NCI-H1048 (cell line): ENCODE measurements at regions not wholly inside any gene's neighbourhood (a gene's known extent, or its start where the extent isn't known, plus 50 kb on each side); places are given as distances from the start of the nearest gene placed in this dataset.
"Not testable (repeated sequence)": the region's sequence is repeated elsewhere in the genome, so short reads cannot be mapped to it uniquely, and the experiment has no call there.

Experiments used
- DNase-seq: peaks from one replicate; lab custom pipeline; 2025; lab: John Stamatoyannopoulos, UW

GRCh38 chr9:29394855-29395254 is 1821.6 kb upstream of the C9orf72 start:
- no peak for DNase-seq

GRCh38 chr9:29397148-29397547 is 1823.9 kb upstream of the C9orf72 start:
- no peak for DNase-seq

- no peak for DNase-seq
Observed at GRCh38 chr9:29416204-29416603, 1842.9 kb upstream of the C9orf72 start.

GRCh38 chr9:29422438-29422837 is 1849.2 kb upstream of the C9orf72 start:
- no peak for DNase-seq

- DNase-seq = no peak
Observed at GRCh38 chr9:29432191-29432590, 1858.9 kb upstream of the C9orf72 start.

- not testable (repeated sequence) for DNase-seq
Observed at GRCh38 chr9:29432656-29433055, 1859.4 kb upstream of the C9orf72 start.

- DNase-seq = no peak
Observed at GRCh38 chr9:29435368-29435767, 1862.1 kb upstream of the C9orf72 start.

- no peak for DNase-seq
Observed at GRCh38 chr9:29437526-29437925, 1864.2 kb upstream of the C9orf72 start.

GRCh38 chr9:29439961-29440360 is 1866.7 kb upstream of the C9orf72 start:
- no peak for DNase-seq

GRCh38 chr9:29440449-29440848 is 1867.2 kb upstream of the C9orf72 start:
- no peak for DNase-seq

- no peak for DNase-seq
Observed at GRCh38 chr9:29445751-29446150, 1872.5 kb upstream of the C9orf72 start.

GRCh38 chr9:29449306-29449705 is 1876.0 kb upstream of the C9orf72 start:
- no peak for DNase-seq

- not testable (repeated sequence) for DNase-seq
Observed at GRCh38 chr9:29450343-29450875, 1877.1 kb upstream of the C9orf72 start.

GRCh38 chr9:29456940-29457339 is 1883.7 kb upstream of the C9orf72 start:
- no peak for DNase-seq

GRCh38 chr9:29475471-29475870 is 1902.2 kb upstream of the C9orf72 start:
- no peak for DNase-seq

GRCh38 chr9:29511680-29512079 is 1938.4 kb upstream of the C9orf72 start:
- DNase-seq = no peak

- no peak for DNase-seq
Observed at GRCh38 chr9:29514336-29514735, 1941.1 kb upstream of the C9orf72 start.

GRCh38 chr9:29514862-29515261 is 1941.6 kb upstream of the C9orf72 start:
- no peak for DNase-seq

- DNase-seq = no peak
Observed at GRCh38 chr9:29548436-29548835, 1975.2 kb upstream of the C9orf72 start.

GRCh38 chr9:29555502-29555901 is 1982.2 kb upstream of the C9orf72 start:
- no peak for DNase-seq

GRCh38 chr9:29556317-29556716 is 1983.0 kb upstream of the C9orf72 start:
- DNase-seq = no peak

GRCh38 chr9:29556746-29557145 is 1983.5 kb upstream of the C9orf72 start:
- no peak for DNase-seq

GRCh38 chr9:29564564-29564963 is 1991.3 kb upstream of the C9orf72 start:
- DNase-seq = no peak

GRCh38 chr9:29575219-29575618 is 2001.9 kb upstream of the C9orf72 start:
- no peak for DNase-seq

GRCh38 chr9:29588361-29588760 is 2015.1 kb upstream of the C9orf72 start:
- DNase-seq = no peak
